GM21528 (cell line): ENCODE measurements at regions not wholly inside any gene's neighbourhood (a gene's known extent, or its start where the extent isn't known, plus 50 kb on each side); places are given as distances from the start of the nearest gene placed in this dataset.

ENCODE experiments used
- ATAC-seq: cut with Tn5 transposase; IDR thresholded peaks from one replicate; pipeline ENCODE4 v1.9.1; 2021; ENCODE audit warnings: mild to moderate bottlenecking, moderate library complexity; ENCODE audit not compliant: unreplicated experiment, low FRiP score

- ATAC-seq, result no peak
These were observed 340.9 kb upstream of the MEOX2 start for GRCh38 chr7:16027396-16027795.

- no peak for ATAC-seq
These were observed 340.0 kb upstream of the MEOX2 start for GRCh38 chr7:16026253-16027020.

- no peak for ATAC-seq
These were observed 339.2 kb upstream of the MEOX2 start for GRCh38 chr7:16025696-16026095.

GRCh38 chr7:16023503-16023902 is 337.0 kb upstream of the MEOX2 start:
- no peak for ATAC-seq

GRCh38 chr7:16023046-16023445 is 336.6 kb upstream of the MEOX2 start:
- ATAC-seq, result no peak

GRCh38 chr7:16021851-16022250 is 335.4 kb upstream of the MEOX2 start:
- no peak for ATAC-seq

- ATAC-seq, result no peak
These were observed 329.5 kb upstream of the MEOX2 start for GRCh38 chr7:16015981-16016380.

- ATAC-seq, result no peak
These were observed 327.5 kb upstream of the MEOX2 start for GRCh38 chr7:16014031-16014430.

- ATAC-seq, result no peak
These were observed 321.4 kb upstream of the MEOX2 start for GRCh38 chr7:16007911-16008310.

- no peak for ATAC-seq
These were observed 318.2 kb upstream of the MEOX2 start for GRCh38 chr7:16004702-16005101.

- ATAC-seq, result no peak
These were observed 315.0 kb upstream of the MEOX2 start for GRCh38 chr7:16001477-16001876.

- ATAC-seq, result no peak
These were observed 312.1 kb upstream of the MEOX2 start for GRCh38 chr7:15998617-15999016.

- ATAC-seq, result no peak
These were observed 308.5 kb upstream of the MEOX2 start for GRCh38 chr7:15995027-15995426.

GRCh38 chr7:15989194-15989593 is 302.7 kb upstream of the MEOX2 start:
- ATAC-seq, result no peak

- no peak for ATAC-seq
These were observed 299.3 kb upstream of the MEOX2 start for GRCh38 chr7:15985587-15986384.

GRCh38 chr7:15977663-15978062 is 291.2 kb upstream of the MEOX2 start:
- ATAC-seq, result no peak

GRCh38 chr7:15972862-15973275 is 286.4 kb upstream of the MEOX2 start:
- no peak for ATAC-seq

GRCh38 chr7:15967551-15967950 is 281.1 kb upstream of the MEOX2 start:
- no peak for ATAC-seq

- no peak for ATAC-seq
These were observed 280.6 kb upstream of the MEOX2 start for GRCh38 chr7:15967121-15967520.

GRCh38 chr7:15963206-15963605 is 276.7 kb upstream of the MEOX2 start:
- ATAC-seq, result no peak

GRCh38 chr7:15954671-15955354 is 268.3 kb upstream of the MEOX2 start:
- no peak for ATAC-seq
